OCI-LY3 (cell line): ENCODE measurements at regions not wholly inside any gene's neighbourhood (a gene's known extent, or its start where the extent isn't known, plus 50 kb on each side); places are given as distances from the start of the nearest gene placed in this dataset.

Experiments used
- EZH2phosphoT487 ChIP-seq: fragments of 200-600 bp; shearing (Covaris generic); IDR thresholded peaks from 2 replicates; pipeline ENCODE4 v1.6.1; 2018; ENCODE audit warnings: antibody characterized with exemption, mixed run types, low read depth
- TF ChIP-seq, protein P1 (sequence below): fragments of 200-600, 300-600 bp; sonication (generic); IDR thresholded peaks from 2 replicates; pipeline ENCODE4 v1.5.1; 2014; ENCODE audit warnings: antibody characterized with exemption, low read length, low read depth

- TF ChIP-seq, protein P1, sequence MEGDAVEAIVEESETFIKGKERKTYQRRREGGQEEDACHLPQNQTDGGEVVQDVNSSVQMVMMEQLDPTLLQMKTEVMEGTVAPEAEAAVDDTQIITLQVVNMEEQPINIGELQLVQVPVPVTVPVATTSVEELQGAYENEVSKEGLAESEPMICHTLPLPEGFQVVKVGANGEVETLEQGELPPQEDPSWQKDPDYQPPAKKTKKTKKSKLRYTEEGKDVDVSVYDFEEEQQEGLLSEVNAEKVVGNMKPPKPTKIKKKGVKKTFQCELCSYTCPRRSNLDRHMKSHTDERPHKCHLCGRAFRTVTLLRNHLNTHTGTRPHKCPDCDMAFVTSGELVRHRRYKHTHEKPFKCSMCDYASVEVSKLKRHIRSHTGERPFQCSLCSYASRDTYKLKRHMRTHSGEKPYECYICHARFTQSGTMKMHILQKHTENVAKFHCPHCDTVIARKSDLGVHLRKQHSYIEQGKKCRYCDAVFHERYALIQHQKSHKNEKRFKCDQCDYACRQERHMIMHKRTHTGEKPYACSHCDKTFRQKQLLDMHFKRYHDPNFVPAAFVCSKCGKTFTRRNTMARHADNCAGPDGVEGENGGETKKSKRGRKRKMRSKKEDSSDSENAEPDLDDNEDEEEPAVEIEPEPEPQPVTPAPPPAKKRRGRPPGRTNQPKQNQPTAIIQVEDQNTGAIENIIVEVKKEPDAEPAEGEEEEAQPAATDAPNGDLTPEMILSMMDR, result no peak
- TF ChIP-seq EZH2phosphoT487, result no peak
Measured at GRCh38 chr10:78719276-78719675, 349.5 kb upstream of the ZMIZ1 start.
